Hindlimb muscle (tissue), 1 donor: ENCODE measurements at regions not wholly inside any gene's neighbourhood (a gene's known extent, or its start where the extent isn't known, plus 50 kb on each side); places are given as distances from the start of the nearest gene placed in this dataset.
"Not testable (repeated sequence)": the region's sequence is repeated elsewhere in the genome, so short reads cannot be mapped to it uniquely, and the experiment has no call there.

Experiments
- DNase-seq: peaks from one replicate; pipeline ENCODE4 v3.0.0-alpha.2; 2013

DNA sequence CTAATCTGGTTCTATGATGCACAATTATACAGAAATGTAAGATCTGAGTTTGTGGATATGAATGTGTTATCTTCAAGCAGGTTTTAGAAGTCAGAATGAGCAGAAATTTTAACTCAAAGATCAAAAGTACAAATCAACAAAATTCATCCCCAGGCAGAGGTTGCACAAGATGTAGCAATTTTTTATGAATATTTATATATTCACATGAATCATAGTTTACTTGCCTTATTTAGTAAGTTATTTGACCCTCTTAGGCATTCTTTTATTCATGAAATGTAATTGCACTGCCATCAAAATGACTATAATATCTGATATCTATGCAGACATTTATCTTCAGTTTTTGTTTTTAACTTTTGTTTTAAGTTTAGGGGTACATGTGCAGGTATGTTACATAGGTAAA is 103.1 kb upstream of the DAZL start:
- no peak for DNase-seq

DNA sequence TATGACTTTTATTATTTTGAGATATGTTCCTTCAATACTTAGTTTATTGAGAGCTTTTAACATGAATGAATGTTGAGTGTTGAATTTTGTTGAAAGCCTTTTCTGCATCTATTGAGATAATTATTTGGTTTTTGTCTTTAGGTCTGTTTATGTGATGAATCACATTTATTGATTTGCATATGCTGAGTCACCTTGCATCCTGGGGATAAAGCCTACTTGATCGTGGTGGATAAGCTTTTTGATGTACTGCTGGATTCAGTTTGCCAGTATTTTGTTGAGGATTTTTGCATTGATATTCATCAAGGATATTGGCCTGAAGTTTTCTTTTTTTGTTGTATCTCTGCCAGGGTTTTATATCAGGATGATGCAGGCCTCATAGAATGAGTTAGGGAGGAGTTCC is 106.5 kb upstream of the DAZL start:
- DNase-seq = not testable (repeated sequence)

DNA sequence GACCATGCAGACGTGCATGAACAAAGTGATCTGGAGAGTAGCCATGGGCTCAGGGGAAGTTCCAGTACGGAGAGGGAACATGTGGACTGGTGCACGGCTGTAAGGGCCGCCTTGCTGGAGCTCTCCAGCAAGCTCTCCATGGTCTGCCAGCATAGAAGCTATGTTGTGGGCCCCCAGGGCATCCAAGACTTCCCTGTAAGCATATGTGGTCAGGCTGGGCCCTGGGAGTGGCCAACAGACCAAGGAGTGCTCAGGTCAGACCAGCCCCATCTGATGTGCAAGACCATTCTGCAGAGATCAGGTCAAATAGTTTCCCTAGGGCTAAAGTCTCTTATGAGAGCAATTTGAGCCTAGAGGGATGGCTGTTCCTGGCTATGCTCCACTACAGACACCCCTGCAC is 110.1 kb upstream of the DAZL start:
- DNase-seq = no peak

DNA sequence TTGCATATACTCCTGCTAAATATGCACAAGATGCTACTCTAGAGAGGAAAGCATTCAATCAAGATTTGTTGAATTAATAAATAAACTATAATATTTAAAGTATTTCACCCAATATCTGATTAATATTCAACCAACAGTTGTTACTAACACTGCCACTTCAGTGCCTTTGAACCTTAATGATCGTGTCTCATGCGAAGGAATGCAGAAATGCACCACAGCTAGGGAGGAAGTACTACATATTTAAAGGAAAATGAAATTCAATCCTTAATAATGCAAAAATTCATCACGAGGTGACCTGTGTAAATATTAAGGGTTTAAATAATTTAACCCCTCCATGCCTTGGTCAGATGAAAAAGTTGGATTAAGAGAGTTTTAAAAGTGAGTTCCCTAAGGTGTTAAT is 114.2 kb upstream of the DAZL start:
- no peak for DNase-seq

DNA sequence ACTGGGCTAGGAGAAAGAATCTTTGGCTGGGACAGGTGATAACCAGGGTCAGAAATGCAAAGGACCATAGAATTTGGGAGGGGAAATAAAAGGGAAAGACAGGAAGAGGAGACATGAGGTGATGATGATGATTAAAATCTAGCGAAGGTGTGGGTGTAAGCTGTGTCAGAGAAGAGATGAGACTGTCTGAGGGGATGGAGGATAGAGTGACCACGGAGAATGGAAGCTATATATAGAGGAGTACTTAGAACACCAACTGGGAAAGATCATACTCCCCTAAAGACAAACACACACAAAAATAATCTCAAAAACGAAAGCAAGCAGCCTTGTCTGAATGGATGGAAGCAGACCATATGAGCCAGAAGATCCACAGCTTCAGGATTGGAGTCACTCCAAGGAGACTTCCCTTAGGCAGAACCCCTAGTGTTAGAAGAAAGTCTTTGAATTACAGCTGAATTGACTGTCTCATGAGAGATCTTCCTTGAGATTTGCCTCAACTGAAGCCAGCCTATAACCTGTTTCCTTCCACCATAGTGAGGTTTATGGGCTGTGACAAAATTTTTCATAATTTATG is 115.2 kb upstream of the DAZL start:
- DNase-seq = no peak

GRCh38 chr3:16721494-16721893 is 116.3 kb upstream of the DAZL start:
- no peak for DNase-seq

DNA sequence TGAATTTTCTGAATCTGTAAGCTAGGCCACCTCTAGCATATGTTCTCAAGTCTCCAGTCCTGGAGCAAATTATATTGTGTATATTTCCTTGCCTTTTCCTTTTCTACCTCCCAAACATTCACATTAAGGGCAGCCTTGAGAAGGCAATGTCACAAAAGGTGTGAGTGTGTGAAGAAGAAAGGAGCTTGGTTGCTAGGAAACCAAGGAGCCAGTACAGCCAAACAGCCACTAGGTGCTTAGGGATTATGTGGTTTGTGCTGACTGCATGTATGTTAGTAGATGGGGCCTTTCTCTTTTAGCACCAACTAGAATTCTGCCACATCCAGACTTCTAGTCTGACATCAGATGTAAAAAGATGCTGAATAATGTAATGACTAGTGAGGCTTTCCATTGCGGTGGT is 118.8 kb upstream of the DAZL start:
- no peak for DNase-seq

DNA sequence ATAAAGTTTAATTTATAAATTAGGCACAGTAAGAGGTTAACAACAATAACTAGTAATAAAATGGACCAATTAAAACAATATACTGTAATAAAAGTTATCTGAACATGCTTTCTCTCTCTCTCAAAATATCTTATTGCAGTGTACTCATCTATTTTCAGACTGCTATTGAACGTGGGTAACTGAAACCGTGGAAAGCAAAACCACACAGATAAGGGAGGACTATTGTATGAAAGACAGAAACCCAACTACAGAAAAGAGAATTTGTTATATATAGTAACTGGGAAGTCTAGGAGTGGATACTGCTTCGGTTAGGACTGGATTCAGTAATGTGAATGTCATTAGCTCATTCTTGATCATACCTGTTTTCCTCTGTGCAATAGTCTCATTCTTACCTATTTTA is 119.3 kb upstream of the DAZL start:
- no peak for DNase-seq

- no peak for DNase-seq
Measured at GRCh38 chr3:16725972-16726371, 120.7 kb upstream of the DAZL start.

DNA sequence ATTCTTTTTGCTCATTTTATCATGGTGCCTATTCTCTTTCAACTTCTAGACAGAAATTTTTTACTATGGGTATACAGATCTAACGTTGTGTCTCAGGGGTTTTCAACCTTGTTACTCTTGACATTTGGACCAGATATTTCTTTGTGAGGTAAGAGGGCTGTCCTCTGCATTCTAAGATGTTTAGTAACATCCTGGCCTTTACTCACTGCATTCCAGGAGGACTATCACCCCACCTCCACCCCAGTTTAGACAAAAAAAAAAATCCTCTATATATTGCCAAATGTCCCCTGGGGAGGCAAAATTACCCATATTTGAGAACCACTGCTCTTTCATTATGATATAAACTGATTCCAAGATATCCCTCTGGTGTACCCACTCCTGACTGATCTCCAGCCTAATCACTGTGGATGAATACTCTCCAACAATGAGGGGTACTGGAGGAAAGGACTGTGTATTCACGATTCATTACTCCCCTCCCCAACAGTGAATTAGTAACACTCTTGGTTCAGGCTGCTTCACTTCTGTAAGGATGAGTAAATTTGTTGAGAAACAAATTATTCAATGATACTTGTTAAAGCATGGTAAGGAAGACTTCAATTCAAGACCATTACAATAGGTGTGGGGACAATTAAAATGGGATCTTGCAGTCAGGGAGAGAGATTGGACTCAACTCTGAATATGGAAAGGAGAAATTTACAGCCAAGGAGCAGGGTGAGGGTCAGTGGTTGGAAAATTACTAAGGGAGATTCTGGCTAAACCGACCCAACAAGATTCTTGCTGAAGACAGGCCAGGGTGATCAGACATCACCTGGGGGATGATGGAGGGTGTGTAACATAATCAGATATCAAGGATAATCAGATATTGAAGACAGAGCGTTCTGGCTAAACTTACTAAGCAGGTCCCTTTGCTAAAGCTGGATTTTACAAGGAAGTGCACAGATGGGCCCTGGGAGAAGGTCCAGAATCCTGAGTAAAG is 123.8 kb upstream of the DAZL start:
- DNase-seq = no peak

DNA sequence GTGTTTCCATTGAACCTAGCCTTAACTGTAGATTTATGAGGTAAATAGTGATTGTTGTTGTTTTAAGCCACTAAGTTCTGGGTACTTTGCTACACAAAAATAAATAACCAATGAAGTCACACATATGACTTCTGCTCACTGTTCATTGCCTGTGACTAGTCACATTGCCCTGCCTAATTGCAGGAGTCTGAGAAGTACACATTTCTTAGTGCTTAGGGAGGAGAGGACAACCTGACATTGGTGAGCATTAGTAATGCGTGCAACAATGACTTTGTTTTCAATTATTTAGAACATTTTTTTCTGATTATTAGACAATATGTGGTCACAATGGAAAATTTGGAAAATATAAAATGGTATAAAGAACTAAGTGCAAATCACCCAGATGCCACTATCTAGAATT is 133.2 kb upstream of the DAZL start:
- no peak for DNase-seq

GRCh38 chr3:16739541-16740105 is 134.4 kb upstream of the DAZL start:
- DNase-seq = no peak

- no peak for DNase-seq
Measured at GRCh38 chr3:16740515-16740914, 135.3 kb upstream of the DAZL start.

DNA sequence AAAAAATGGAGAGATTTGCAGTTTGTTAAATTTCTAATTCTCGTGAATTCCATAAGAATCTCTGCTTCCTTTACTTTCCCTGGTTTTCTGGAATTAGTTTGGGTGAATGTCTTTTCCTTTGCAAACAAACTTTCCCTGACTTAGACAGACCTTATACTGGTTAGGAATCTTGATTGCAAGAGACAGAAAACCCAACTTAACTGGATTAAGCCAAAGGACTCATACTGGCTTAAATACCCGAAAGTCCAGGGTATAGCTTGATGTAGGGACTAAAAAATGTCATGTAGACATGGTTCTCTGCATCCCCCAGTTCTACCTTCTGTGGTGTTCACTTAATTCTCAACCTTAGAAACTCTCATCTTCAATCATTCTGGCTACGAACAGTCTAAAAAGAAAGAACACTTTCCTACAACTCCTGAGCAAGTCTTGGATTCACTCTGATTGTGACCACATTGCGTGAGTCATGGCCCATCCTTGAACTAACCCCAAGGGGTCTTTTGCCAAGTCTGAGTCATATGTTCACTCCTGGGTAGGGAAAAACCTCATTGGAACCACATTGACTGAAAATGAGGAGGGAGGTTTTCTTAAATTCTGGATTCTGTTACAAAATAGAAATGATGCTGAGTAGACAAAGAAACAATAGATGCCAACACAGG is 136.0 kb upstream of the DAZL start:
- DNase-seq = no peak

DNA sequence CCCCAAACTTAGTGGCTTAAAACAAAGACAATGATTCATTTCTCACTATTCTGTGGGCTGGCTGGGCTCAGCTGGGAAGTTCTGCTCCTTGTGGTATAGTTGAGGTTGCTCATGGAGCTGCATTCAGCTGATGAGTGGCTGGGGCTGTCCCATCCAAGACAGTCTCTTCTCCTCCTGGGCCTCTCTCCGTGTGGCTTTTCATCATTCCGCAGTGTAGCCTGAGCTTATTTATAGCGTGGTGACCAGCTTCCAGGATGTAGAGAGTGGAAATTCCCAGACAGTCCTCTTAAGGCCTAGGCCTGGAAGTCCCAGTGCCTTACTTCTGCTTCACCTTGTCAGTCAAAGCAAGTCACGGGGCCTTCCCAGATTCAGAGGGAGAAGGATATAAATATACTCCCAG is 136.7 kb upstream of the DAZL start:
- DNase-seq = no peak

GRCh38 chr3:16743276-16743675 is 138.1 kb upstream of the DAZL start:
- no peak for DNase-seq

GRCh38 chr3:16759227-16759903 is 125.4 kb upstream of the PLCL2 start:
- no peak for DNase-seq

GRCh38 chr3:16761571-16761970 is 123.2 kb upstream of the PLCL2 start:
- no peak for DNase-seq

DNA sequence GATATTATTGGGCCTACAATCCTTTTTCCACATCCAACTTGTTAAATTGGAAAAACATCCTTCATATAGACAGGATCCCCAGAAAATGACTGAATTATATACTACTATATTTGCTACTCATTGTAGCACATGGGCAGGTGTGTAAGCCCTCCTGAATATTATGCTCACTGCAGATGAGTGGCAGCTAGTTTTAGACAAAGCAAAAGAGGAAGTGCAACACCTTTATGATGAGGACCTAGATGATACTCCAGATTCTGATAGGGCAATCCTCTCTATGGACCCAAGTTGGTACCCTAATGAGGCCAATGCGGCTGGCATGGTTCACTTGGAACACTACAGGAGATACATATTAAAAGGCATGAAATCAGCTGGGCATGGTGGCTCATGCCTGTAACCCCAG is 119.1 kb upstream of the PLCL2 start:
- DNase-seq = no peak

DNA sequence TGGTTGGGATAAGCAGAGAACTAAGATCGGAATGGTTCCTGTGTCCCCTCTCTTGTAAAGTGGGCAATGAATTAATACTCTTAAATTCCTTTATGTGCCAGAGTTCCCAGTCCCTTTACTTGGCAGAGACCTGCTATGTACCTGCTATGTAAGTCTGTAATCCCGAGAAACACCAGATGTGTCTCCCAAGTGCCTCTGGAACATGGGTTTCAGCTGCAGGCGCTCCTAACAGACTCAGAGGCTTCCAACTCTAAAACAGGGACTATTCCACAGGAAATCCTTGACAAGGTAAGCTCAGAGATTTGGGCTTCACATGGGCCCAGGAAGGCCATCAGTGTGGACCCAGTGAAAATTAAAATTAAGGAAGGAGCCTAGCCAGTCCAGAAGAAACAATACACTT is 117.7 kb upstream of the PLCL2 start:
- no peak for DNase-seq

DNA sequence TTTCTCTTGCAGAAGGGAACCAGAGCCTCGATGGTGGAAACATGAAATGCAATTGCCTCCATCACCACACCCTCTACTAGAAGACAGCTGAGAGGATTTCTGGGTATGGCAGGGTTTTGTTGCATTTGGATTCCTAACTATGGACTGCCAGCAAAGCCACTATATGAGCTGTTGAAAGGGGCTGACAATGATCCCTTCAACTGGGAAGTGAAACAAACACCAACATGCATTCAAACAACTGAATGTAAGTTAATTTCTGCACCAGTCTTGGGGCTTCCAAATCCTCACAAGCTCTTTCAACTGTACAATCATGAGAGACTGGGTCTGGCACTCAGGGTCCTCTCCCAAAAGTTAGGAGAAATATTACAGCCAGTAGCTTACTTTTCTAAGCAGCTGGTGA is 116.7 kb upstream of the PLCL2 start:
- no peak for DNase-seq

DNA sequence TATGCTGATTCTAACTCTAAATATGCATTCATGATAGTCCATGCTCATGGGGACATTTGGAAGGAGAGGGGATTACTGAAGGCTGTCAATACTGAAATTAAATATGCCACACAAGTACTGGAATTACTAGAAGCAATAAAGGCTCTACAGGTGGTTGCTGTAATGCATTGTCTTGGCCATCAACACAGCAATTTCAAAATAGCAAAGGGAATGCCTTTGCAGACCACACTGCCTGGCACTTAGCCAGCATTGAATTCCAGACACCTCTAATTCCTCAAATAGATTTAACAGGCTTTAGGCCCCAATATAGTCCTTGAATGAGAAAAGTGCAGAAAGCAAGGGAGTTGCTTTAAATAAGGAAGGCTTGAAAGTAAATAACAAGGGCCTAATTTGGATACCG is 115.8 kb upstream of the PLCL2 start:
- DNase-seq = no peak

- no peak for DNase-seq
Measured at GRCh38 chr3:16769525-16769924, 115.2 kb upstream of the PLCL2 start.
